ENCODE measurements at regions not wholly inside any gene's neighbourhood (a gene's known extent, or its start where the extent isn't known, plus 50 kb on each side); places are given as distances from the start of the nearest gene placed in this dataset.
"Not testable (repeated sequence)": the region's sequence is repeated elsewhere in the genome, so short reads cannot be mapped to it uniquely, and the experiment has no call there.

DNA sequence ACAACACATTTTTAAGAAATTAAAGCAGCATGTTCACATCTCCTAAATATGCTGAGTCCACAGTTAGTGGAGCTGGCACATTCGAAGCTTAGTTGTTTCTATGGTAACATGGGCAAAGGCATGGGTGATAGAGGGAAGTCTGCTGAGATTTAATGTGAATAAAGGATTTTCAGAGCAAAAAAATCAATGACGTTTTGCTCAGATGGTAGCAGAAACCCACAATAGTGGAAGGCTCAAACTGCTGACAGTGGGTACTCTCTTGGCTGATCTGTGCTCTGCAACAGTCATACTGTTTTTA, 795.1 kb upstream of the ARPP21 start:
- no peak for DNase-seq

DNA sequence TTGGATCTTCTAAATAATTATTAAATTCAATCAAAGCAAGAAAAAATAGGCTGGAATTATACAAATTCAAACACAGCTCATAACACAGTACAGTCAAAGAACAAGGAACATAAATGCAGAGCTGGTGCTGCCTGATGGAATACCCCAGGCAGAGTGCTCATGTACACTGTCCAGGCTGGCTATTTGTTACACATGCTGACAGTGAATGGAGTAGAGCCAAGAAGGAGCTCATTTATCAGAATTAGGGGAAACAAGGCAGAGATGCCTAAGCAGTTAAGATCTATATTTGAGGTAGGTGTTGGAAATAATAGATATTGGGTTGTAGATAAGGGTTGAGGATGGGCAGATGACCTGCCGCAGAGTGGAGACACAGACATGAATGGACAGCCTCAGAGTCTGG, 788.2 kb upstream of the ARPP21 start:
- DNase-seq = no peak

GRCh38 chr3:34852844-34853439, 786.4 kb upstream of the ARPP21 start:
- no peak for DNase-seq

DNA sequence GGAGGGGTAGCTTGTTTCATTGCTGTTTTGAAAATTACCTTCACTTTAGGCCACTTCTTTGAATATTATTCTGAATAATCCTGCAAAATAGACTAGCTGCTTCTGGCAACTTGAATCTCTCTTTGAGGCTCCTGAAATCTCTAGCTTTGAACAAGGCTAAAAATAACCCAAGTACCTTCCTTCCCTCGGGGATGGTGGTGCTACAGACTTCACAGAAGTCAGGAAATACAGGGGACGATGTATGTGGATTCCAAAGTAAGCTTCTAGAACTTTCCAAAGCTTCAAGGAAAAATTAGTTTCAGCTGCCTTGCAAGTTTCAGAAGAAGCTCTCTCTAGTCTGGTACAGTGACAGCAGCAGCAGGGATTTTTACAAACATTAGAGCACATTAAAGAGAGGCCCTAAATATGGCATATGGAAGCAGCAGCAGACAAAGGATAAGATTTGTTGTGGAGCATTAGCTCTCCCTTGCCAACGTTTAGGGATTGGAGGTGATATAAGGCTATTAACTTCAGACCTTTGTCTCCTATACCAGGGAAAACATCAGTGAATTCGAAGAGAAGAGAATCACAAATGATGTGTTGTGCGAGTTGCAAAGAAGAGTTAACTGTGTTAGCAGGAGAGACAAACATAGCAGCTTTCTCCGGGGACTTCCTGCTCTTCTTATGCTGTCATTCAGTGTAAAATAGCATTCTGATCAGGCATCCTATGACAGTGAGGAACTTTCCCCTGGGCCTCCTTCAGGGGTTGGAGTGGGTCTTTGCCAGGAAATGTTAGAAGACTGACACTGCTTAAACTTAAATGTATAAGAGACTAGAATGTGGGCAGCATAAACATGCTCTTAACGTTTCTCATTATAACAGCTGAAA, 783.0 kb upstream of the ARPP21 start:
- peak; percentile 37 for DNase-seq

- no peak for DNase-seq
Measured at GRCh38 chr3:34858067-34858660, 781.2 kb upstream of the ARPP21 start.

GRCh38 chr3:34859746-34860145, 779.6 kb upstream of the ARPP21 start:
- no peak for DNase-seq

DNA sequence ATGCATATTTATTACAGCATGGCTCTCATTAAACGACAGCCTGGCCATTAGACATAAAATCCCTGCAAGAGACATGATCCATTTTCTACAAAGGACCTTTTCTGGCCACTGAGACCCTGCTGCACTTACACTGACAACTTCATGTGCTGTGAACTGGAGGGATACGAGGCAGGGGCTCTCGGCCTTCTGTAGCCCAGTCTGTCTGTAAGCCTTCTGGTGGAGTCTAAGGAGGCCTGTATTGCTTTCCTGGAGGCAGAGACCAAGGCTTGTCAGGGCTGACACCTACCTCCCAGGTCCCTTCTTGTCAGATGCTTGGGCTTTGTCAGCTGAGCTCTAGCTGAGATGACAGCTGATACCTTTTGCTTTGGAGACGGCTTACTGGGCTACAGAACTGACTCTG, 776.9 kb upstream of the ARPP21 start:
- no peak for DNase-seq

GRCh38 chr3:34863485-34863884, 775.8 kb upstream of the ARPP21 start:
- DNase-seq = no peak

DNA sequence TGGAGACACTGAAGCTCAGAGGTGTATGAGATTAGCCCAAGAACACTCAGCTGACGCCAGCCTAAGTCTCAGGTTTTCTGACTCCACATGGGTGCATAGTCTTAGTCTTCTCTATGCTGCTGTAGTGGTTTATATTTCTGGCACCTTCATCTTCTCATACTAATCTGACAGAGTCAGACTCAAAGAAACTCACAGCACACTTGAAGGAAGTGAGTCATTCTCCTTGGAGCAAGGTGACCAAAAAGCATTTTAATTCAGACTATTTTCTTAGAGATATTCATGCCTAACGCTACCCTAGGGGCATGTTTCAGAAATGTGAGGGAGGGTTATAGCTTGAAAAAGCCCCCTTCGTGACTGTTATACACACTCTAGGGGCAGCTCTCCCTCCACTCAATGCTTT, 775.3 kb upstream of the ARPP21 start:
- DNase-seq = no peak

DNA sequence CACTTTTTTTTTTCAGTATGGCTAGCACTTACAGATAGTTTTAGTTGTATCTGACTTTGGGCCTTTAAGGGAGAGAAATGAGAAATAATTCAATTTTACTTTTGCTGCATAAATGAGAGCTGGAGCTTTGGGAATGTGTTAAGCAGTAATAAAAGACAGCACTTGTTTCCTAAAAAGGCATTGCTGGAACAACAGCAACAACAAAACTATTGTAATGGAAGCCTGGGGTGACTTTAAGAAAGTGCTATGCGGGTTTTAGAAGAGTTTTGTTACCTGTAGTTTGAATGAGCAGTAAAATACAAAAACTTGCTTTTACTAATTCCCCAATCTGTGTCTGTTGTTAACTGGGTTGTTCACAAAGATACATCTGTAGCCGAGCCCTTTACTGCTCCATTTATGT, 774.0 kb upstream of the ARPP21 start:
- DNase-seq = no peak

DNA sequence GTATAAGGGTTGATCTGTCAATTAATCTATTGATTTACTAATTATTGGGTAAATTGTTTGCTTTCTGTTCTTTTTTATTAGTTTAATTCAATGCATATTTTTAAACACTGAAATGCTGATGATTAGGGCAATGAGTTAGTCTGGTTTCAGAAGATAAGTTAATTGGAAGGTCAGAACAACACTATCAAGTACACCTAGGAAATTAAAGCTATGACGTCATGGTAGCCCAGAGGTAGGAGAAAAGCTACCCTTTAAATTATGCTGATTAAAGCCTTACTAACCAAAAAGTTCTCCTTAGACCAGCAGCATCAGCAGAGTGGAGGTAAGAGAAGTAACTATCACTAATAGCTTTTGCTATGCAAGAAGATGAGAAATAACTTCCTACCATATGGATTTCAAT, 770.4 kb upstream of the ARPP21 start:
- no peak for DNase-seq

DNA sequence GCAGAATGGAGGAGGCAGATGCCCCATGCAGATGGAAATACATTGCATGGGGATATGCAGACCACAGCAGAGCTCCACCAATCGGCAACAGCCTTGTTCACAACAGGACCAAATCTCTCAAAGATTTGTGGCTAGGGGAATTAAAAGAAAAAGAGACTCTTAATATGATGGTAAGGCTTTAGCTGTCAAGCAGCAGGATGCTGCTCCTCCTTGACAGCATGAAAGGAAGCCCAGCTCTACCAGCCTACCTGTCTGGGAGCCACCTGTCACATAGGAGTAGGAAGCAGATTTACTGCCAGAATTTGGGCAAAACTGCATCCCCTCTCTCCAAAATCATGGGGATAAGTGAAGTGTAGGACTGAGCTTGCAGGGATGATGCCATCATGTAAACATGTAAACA, 769.6 kb upstream of the ARPP21 start:
- DNase-seq = no peak

GRCh38 chr3:34872406-34872805, 766.9 kb upstream of the ARPP21 start:
- no peak for DNase-seq

DNA sequence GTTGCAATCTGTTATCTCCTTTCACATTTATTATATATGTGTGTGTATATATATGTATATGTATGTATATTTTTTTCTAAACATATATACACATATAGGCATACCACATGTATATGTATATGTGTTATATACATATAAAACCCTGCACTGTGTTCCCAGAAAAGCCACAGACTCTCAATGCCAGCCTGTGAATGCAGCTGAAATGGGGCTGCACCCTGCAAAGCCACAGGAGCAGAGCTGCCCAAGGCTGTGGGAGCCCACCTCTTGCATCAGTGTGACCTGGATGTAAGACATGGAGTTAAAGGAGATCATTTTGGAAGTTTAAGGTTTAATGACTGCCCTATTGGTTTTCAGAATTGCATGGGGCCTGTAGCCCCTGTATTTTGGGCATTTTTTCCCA, 762.3 kb upstream of the ARPP21 start:
- DNase-seq = no peak

- no peak for DNase-seq
Measured at GRCh38 chr3:34878488-34878887, 760.8 kb upstream of the ARPP21 start.

GRCh38 chr3:34881026-34881425, 758.3 kb upstream of the ARPP21 start:
- no peak for DNase-seq

DNA sequence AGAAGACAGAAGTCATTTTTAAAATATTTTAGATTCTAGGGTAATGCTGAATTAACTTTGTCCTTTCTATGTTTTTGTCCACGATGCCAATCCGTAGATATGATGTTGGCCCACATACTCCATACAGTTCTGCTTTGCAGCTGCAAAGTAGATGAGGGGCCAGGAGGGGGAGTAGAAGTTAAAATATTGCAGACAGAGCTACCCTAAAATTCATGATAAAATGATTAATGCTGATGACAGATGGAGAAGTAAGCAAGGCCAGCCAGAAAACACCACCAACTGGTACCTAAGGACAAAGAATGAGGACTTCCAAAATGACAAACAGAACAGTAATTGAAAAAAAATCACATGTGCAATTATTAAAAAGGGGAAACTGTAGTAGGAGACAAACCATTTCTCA, 756.6 kb upstream of the ARPP21 start:
- DNase-seq = no peak

DNA sequence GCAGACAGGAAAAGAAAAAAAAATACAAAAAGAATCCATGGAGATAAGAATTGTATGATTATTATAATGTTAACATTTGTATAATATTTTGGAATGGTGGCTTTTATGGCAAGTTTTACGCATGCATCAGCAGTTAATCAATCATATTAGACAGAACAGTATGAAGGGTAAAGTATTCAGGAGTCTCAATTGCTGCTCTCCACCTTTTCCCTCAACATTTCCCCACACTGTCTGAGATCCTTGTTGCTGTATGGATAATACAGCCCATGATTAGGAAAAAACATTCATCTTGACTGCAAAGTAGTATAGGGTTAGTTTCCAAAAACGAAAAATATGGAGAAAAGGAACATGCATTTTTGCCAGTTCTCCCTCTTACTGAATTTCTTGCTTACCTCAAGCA, 755.3 kb upstream of the ARPP21 start:
- no peak for DNase-seq

- DNase-seq = no peak
Measured at GRCh38 chr3:34886443-34886842, 752.9 kb upstream of the ARPP21 start.

- no peak for DNase-seq
Measured at GRCh38 chr3:34889641-34890040, 749.7 kb upstream of the ARPP21 start.

- no peak for DNase-seq
Measured at GRCh38 chr3:34890247-34890646, 749.1 kb upstream of the ARPP21 start.

- no peak for DNase-seq
Measured at GRCh38 chr3:34891941-34892340, 747.4 kb upstream of the ARPP21 start.

DNA sequence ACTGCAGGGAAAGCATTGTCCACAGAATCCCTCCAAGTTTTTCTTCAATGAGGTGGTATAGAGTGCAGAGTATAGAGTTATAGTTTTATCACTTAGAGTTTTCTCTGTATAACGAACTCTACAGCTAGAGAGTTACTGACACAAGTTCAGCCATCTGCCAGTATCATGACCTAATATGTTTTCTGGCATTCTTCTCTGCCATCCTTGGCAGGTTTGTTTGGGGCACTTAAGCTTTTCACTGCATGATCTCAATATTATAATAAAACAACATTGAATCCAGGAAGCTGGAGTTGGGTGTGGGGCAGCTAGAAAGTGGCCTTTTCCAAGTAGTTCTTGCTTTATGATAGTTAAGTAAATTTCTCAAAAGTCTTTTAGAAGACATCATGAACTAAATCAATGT, 743.5 kb upstream of the ARPP21 start:
- no peak for DNase-seq

DNA sequence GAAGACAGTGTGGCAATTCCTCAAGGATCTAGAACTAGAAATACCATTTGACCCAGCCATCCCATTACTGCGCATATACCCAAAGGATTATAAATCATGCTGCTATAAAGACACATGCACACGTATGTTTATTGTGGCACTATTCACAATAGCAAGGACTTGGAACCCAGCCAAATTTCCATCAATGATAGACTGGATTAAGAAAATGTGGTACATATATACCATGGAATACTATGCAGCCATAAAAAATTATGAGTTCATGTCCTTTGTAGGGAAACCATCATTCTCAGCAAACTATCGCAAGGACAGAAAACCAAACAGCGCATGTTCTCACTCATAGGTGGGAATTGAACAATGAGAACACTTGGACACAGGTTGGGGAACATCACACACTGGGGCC, 729.6 kb upstream of the ARPP21 start:
- not testable (repeated sequence) for DNase-seq

DNA sequence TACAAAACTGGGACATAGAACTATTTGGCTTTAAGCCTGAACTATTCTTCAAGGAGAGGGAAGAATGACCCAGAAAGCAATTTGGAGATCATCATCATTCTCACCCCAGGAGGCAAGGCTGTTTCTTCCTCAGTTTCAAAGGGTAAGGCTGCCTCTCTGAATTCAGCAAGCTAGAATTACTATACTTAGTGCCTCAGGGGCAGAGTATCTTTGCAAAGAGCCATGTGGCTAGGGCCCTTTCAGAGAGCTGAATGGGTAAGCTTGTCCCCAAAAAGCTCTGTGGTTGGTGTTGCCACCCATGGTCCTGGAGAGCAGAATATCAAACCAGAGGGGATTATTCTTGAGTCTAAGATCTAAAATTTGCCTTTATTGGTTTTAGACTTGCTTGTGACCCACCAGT, 720.3 kb upstream of the ARPP21 start:
- no peak for DNase-seq

Measured in left hindlimb (tissue), 1 donor.